A673 (cell line): ENCODE measurements at regions not wholly inside any gene's neighbourhood (a gene's known extent, or its start where the extent isn't known, plus 50 kb on each side); places are given as distances from the start of the nearest gene placed in this dataset.

ENCODE experiments used
- EZH2 ChIP-seq: fragments of 200-600 bp; sonication (generic); IDR thresholded peaks from 2 replicates; pipeline ENCODE4 v1.6.1; 2017; ENCODE audit warnings: borderline replicate concordance, low read depth, mild to moderate bottlenecking, mixed read lengths, antibody characterized with exemption, low read length; ENCODE audit not compliant: poor library complexity, severe bottlenecking
- TF ChIP-seq, protein P1 (sequence below): fragments of 300-800, 200-600 bp; sonication (generic); conservative IDR thresholded peaks from 2 replicates; pipeline ENCODE4 v1.5.1; 2017; ENCODE audit warnings: low read depth, mild to moderate bottlenecking, antibody characterized with exemption, low read length, moderate library complexity, mixed read lengths

DNA sequence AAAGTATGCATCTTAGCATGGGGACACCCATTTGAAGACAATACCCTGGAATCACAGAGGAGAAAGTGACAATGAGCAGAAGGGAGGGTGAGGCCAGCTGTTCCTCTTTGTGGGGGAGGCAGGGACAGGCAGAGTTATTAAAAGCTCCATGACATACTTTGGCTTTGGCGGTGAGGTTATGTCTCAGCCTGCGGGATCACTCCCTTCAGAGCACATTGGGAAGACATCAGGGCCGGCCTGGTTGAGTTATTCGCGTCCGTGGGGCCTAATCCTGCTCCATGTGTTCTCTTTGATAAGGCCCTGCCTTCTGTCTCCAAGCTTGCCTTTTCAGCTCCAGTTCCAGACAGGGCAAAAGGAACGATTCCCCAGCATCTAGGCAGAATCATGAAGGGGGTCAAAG, 98.8 kb upstream of the NTF3 start:
- TF ChIP-seq, protein P1, sequence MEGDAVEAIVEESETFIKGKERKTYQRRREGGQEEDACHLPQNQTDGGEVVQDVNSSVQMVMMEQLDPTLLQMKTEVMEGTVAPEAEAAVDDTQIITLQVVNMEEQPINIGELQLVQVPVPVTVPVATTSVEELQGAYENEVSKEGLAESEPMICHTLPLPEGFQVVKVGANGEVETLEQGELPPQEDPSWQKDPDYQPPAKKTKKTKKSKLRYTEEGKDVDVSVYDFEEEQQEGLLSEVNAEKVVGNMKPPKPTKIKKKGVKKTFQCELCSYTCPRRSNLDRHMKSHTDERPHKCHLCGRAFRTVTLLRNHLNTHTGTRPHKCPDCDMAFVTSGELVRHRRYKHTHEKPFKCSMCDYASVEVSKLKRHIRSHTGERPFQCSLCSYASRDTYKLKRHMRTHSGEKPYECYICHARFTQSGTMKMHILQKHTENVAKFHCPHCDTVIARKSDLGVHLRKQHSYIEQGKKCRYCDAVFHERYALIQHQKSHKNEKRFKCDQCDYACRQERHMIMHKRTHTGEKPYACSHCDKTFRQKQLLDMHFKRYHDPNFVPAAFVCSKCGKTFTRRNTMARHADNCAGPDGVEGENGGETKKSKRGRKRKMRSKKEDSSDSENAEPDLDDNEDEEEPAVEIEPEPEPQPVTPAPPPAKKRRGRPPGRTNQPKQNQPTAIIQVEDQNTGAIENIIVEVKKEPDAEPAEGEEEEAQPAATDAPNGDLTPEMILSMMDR, result no peak
- TF ChIP-seq EZH2, result no peak
